ENCODE measurements at regions not wholly inside any gene's neighbourhood (a gene's known extent, or its start where the extent isn't known, plus 50 kb on each side); places are given as distances from the start of the nearest gene placed in this dataset.

GRCh38 chr7:31455844-31456243 is 58.0 kb upstream of the ITPRID1 start (continued):
- TF ChIP-seq EZH2phosphoT487 (IDR thresholded peaks at IDR 0.05; ENCODE audit: borderline replicate concordance, low read depth) (no peak), YY1 (IDR thresholded peaks at IDR 0.05; ENCODE audit: low read depth) (no peak), FOSL2 (IDR thresholded peaks at IDR 0.05; ENCODE audit: borderline replicate concordance, low read depth) (no peak), EP300 (IDR thresholded peaks at IDR 0.05; ENCODE audit: borderline replicate concordance in 1 of 2, low read depth in 1 of 2, low read length in 1 of 2) (no peak), FOXJ3 (CRISPR knock-in tag; IDR thresholded peaks at IDR 0.05) (no peak), CHD2 (IDR thresholded peaks at IDR 0.05; ENCODE audit: low read length, partially characterized antibody) (no peak)

- Histone ChIP-seq H4K20me1 (ENCODE audit: insufficient read depth) (no peaks in the 10 kb centered on the region), H3F3A (replicated peaks; ENCODE audit: insufficient read depth) (no peaks in the 10 kb centered on the region), H3K4me3 (ENCODE audit: low read depth in 2 of 2, low read length in 1 of 2) (no peak overlapping the region), H3K79me2 (ENCODE audit: insufficient read depth) (no peaks in the 10 kb centered on the region), H3K9me2 (no peaks in the 10 kb centered on the region), H3K9ac (no peak overlapping the region), H3K4me2 (no peak overlapping the region), H3K4me1 (ENCODE audit: control insufficient read depth in 1 of 2, insufficient read depth in 2 of 2, low read depth in 1 of 2, low read length in 1 of 2) (no peaks in the 10 kb centered on the region), H2AFZ (ENCODE audit: low read depth) (0 out of 2 replicates have a peak overlapping the region, but pooled peaks have one; percentile 16), H3K9me3 (no peaks in the 10 kb centered on the region), H3K27me3 (ENCODE audit: insufficient read depth) (peaks cover 26% of the 10 kb centered on the region), H3K36me3 (replicated peaks in 1 of 2; ENCODE audit: control insufficient read depth in 1 of 2, insufficient read depth in 2 of 2, low read length in 1 of 2) (no peaks in the 10 kb centered on the region), H3K27ac (ENCODE audit: low read depth in 2 of 2, low read length in 1 of 2) (no peak overlapping the region)
- TF ChIP-seq MAX (IDR thresholded peaks at IDR 0.05; ENCODE audit: low read depth) (no peak), POLR2AphosphoS5 (IDR thresholded peaks at IDR 0.05; ENCODE audit: low read depth, low read length) (no peak), TEAD4 (IDR thresholded peaks at IDR 0.05; ENCODE audit: borderline replicate concordance, insufficient read depth) (no peak), EZH2phosphoT487 (IDR thresholded peaks at IDR 0.05; ENCODE audit: borderline replicate concordance, low read depth) (no peak), CHD2 (IDR thresholded peaks at IDR 0.05; ENCODE audit: low read length, partially characterized antibody) (no peak), CTCF (IDR thresholded peaks at IDR 0.05) (no peak), RCOR1 (IDR thresholded peaks at IDR 0.05; ENCODE audit: low read length) (no peak), FOXM1 (IDR thresholded peaks at IDR 0.05; ENCODE audit: low read depth) (no peak), GATA2 (CRISPR knock-in tag; IDR thresholded peaks at IDR 0.05) (no peak), TCF12 (IDR thresholded peaks at IDR 0.05) (no peak), REST (IDR thresholded peaks at IDR 0.05; ENCODE audit: low read depth, low read length) (no peak), NFIC (IDR thresholded peaks at IDR 0.05; ENCODE audit: borderline replicate concordance) (no peak)
- 18% methylated on average over 15 of the region's 15 CpGs for WGBS (ENCODE audit: low lambda C conversion rate)
- DNase-seq: no peak
- POLR2A ChIA-PET: no interaction called here
- CTCF ChIA-PET: interaction anchor here (0.6 to 4.7 kb wide), 4 partner anchors 13 to 493 kb away, joined by 3 to 41 read pairs (median 3); no protein-coding TSS in a partner anchor
Observed at GRCh38 chr7:31456646-31457368, 57.1 kb upstream of the ITPRID1 start.

All from SK-N-SH (cell line).